Activated CD4-positive, alpha-beta T cell treated with anti-CD3 and anti-CD28 coated beads, Interleukin-2, amount 50 U/mL, for 16 hours (primary cell): ENCODE measurements at regions not wholly inside any gene's neighbourhood (a gene's known extent, or its start where the extent isn't known, plus 50 kb on each side); places are given as distances from the start of the nearest gene placed in this dataset.

Source experiments
- DNase-seq: peaks from one replicate; pipeline ENCODE4 v3.0.0-alpha.2; 2020

GRCh38 chr16:51759999-51760398 lies 608.9 kb upstream of the SALL1 start:
- DNase-seq = no peak

- no peak for DNase-seq
Observed at GRCh38 chr16:51759329-51759728, 608.3 kb upstream of the SALL1 start.

- no peak for DNase-seq
Observed at GRCh38 chr16:51757921-51758479, 606.9 kb upstream of the SALL1 start.

- no peak for DNase-seq
Observed at GRCh38 chr16:51757505-51757904, 606.4 kb upstream of the SALL1 start.

GRCh38 chr16:51757124-51757470 lies 606.0 kb upstream of the SALL1 start:
- no peak for DNase-seq

GRCh38 chr16:51756447-51757123 lies 605.5 kb upstream of the SALL1 start:
- no peak for DNase-seq

GRCh38 chr16:51755577-51756355 lies 604.7 kb upstream of the SALL1 start:
- DNase-seq = no peak

GRCh38 chr16:51755039-51755501 lies 604.0 kb upstream of the SALL1 start:
- DNase-seq = no peak

- no peak for DNase-seq
Observed at GRCh38 chr16:51753467-51754127, 602.5 kb upstream of the SALL1 start.

- DNase-seq = no peak
Observed at GRCh38 chr16:51752438-51752995, 601.4 kb upstream of the SALL1 start.

GRCh38 chr16:51747329-51747728 lies 596.3 kb upstream of the SALL1 start:
- no peak for DNase-seq

GRCh38 chr16:51734220-51734619 lies 583.1 kb upstream of the SALL1 start:
- DNase-seq = no peak

GRCh38 chr16:51733181-51733580 lies 582.1 kb upstream of the SALL1 start:
- no peak for DNase-seq

GRCh38 chr16:51731160-51731559 lies 580.1 kb upstream of the SALL1 start:
- no peak for DNase-seq

GRCh38 chr16:51723036-51723724 lies 572.1 kb upstream of the SALL1 start:
- no peak for DNase-seq

- DNase-seq = no peak
Observed at GRCh38 chr16:51722467-51722866, 571.4 kb upstream of the SALL1 start.

- no peak for DNase-seq
Observed at GRCh38 chr16:51719376-51719775, 568.3 kb upstream of the SALL1 start.

GRCh38 chr16:51716195-51716594 lies 565.1 kb upstream of the SALL1 start:
- DNase-seq = no peak

GRCh38 chr16:51713502-51713901 lies 562.4 kb upstream of the SALL1 start:
- no peak for DNase-seq

GRCh38 chr16:51710905-51711563 lies 560.0 kb upstream of the SALL1 start:
- no peak for DNase-seq

- no peak for DNase-seq
Observed at GRCh38 chr16:51710186-51710585, 559.1 kb upstream of the SALL1 start.

GRCh38 chr16:51708861-51709260 lies 557.8 kb upstream of the SALL1 start:
- DNase-seq = no peak
